Left hindlimb (tissue), 1 donor: ENCODE measurements at regions not wholly inside any gene's neighbourhood (a gene's known extent, or its start where the extent isn't known, plus 50 kb on each side); places are given as distances from the start of the nearest gene placed in this dataset.

ENCODE experiments used
- DNase-seq: peaks from one replicate; pipeline ENCODE4 v3.0.0-alpha.2; 2018

DNA sequence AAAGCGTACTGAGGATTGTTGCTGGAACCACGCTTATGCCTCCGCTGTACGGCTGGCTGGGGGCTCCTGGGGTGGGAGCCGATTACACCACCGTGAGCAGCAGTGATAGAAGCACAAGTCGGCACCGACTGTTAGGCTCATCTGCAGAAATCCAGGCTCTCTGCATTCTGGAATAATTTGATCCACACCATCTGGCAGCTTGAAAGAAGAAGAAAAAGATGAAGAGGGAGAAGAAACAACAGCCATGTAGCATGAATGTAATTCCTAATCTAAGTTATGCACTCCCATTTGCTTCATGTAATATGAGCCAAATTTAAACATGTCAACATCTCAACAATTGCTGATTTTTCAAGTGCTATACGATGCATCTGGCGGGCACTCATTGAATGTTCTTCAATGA, 84.6 kb upstream of the DHX15 start:
- no peak for DNase-seq

DNA sequence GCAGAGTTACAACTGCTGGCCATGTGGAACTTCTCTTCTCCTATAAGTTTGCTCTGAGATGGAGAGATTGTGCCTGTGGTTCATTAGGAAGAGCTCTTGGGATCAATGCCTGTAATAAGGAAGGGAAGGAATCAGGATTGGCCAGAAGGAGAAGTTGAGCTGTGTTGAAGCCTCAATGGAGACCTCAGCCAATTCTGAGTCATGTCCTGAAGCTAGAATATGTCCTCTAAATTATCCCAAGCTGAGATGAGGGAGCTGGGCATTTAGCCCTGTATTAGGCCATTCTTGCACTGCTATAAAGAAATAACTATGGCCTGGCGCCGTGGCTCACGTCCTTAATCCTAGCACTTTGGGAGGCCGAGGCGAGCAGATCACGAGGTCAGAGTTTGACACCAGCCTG, 85.4 kb upstream of the DHX15 start:
- DNase-seq, result no peak

DNA sequence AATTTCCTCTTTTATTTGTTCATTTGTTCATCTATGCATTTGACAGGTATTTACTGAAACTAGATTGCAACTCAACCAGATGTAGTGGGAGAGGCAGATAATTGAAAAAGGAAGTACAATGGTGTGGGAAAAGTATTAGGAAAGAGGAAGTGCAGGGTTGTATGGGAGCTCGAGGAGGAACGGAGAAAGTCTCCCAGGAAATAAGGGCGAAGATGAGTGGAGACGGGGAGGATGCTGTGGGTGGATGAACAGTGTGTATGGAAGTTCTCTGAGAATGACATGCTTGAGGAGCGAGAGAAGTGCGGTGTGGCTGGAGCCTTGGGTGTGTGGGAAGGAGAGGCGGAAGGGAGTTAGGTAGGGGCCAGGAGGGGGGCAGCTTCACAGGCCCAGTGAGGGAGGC, 87.5 kb upstream of the DHX15 start:
- DNase-seq, result no peak

DNA sequence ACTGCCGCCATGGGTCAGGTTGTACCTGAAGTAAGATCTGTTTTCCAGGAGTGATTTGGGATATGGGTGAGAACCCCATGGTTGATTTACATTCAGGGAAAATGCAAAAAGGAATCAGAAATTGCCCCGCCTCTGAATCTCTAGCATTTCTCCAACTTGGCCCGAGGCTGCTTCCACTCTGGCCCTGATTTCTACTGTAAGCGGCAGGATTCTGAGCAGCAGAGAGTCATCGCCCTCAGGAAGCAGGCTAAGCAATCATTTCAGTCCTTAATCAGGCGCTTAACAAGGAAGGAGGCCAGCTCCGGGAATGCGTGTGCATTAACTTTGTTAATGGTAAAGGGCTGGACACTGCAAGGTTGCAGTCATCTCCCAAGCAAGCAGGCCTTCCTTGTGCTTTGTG, 88.5 kb upstream of the DHX15 start:
- DNase-seq, result no peak

DNA sequence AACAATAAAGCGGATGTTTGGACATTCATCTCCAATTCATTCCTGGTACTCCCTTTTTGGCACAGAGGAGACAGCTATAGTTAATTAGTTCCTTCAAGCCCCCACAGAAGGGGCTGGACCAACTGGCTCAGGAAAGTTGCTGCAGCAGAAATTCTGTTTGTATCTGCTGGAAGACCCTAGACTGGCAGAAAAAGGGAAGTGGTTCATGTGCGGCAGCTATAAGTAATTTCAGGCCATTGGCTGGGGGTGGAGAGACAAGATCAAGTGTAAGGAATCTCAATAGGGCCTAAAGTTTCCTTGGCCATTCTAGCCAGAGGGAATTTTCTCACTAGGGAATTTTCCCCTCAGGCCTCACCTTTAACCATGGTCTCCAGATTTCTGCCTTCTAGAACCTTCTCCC, 89.9 kb upstream of the DHX15 start:
- no peak for DNase-seq

DNA sequence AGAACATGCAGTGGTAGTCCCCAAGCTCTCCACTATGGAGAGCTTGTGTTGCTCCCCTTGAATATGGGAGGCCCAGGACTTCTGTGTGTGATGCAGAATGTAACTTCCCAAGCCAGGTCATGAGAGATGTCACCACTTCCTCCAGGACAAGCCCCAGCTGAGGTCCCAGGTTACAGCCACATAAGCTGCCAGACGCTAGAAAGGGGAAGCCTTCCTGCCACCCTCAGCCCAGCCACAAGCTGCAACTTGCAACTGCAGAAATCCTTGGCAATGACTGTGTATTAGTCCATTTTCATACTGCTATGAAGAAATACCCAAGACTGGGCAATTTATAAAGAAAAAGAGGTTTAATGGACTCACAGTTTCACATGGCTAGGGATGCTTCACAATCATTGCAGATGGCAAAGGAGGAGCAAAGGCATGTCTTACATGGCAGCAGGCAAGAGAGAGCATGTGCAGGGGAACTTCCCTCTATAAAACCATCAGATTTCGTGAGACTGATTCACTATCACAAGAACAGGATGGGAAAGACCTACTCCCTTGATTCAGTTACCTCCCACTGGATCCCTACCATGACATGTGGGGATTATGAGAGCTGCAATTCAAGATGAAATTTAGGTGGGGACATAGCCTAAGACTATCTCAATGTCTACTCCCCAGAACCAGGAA, 91.5 kb upstream of the DHX15 start:
- DNase-seq, result no peak

DNA sequence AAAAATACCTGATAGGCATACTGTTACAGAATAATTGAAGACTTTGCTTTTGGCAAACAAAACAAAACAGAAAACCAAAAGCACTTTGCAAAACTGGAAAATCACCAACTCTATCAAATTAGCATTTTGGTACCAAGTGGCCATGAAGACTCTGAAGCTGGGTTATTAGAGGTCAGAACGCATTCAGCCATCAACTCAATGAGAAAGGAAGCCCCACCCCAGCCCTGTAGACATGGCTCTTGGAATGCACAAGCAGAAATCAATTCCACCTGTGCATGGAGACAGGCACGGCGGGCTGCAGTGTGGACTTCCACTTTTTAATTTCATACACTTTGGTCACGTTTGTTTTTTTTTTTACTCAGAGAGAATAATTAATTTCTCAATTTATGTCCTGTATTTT, 93.6 kb upstream of the DHX15 start:
- no peak for DNase-seq

DNA sequence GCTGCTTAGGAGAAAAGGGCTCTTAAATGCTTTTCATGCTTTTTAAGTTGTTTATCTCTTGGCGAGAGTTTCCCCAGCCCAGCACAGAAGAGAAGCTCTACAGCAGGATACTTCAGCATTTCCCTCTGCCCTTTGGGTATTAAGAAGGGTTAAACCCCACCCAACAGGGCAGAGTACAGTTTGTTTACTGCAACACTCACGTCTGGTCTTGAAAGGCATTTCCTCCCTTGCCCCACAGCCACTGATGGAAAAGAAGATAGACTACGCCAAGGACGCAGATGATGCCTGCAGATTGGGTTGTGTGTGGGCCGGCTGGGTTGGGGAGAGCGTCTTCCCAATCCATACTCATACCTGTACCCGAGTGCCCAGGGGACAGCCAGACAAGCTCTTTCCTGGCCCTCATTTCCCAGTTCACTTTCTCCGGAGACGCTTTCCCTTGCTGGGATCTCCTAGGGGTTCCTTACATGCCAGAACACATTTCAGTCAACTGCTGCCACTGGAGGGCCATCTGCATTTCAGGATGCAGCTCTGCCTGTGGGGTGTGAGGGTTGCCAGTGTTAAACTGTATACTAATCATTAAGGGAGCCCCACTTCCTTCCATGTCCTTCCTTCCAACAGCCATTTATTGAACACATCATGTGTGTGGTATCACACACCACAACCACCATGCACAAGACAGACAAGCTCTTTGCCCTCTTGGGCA, 96.5 kb upstream of the DHX15 start:
- no peak for DNase-seq

DNA sequence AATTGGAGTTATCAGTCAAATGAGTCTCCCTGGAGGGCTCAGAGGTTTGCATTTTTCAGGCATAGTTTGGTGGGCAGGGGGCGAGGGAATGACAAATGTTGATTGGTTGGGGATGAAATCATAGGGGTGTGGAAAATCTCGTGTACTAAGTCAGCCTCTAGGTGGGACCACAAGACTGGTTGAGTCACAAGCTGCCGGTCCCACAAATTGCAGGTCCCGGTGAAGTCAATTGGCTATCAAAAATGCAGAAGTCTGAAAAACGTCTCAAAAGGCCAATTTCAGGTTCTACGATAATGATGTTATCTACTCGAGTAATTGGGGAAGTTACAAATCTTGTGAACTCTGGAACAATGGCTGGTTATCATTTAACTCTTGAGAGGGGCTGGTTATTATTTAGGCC, 98.8 kb upstream of the DHX15 start:
- no peak for DNase-seq

DNA sequence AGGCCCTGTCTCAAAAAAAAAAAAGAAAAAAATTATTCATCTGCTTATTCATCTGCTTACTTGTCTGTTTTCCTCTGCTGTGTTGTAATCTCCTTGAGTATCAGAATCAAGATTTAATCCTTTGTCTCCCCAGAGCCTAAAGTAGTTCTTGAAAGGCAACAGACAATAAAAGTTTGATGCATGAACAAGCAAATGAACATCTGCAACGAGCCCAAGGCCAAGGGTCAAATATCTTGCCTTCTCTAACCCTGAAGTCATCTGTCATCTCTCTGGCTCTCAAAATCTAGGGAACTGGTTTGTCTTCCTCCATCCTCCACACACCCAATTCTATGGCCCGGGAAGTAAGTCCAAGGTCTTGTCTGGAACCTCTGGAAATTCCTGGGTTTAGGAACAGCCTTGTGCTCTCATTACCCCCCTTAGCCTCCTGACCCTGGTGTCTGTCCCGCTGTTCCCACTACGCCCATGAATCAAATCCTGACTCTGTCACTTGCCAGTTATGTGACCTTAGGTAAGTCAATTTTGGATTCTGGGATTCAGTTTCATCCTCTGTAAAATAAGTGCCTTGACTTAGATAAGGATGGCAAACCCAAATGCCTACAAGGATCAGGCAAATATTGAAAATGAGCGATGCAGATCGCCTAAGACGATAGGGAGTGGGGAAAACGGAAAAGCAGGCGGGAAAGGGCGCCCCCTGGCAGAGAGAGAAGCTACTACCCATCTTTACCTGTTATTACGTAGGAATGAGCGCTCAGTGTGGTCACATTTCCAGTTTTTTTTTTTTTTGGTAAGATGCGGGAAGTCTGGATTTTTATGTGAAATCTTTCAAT, 102.7 kb upstream of the DHX15 start:
- no peak for DNase-seq

DNA sequence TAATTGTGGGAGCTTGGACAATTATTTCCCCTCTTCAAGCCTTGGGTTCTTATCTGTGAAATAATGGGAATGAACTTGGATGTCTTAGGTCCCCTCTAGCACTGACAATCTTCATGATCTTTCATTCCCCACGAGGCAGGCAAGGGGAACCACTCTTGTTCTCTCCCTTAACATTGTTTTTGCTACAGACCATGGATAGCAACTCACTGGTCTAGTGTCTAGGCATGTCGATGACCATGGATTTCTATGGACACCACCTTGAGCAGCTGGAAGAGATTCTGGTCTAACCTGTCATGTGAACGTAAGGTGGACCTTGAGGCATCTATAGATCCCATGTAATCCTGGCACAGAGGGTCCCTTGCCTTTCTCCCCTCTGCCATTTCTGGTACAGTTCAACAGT, 104.1 kb upstream of the DHX15 start:
- no peak for DNase-seq

DNA sequence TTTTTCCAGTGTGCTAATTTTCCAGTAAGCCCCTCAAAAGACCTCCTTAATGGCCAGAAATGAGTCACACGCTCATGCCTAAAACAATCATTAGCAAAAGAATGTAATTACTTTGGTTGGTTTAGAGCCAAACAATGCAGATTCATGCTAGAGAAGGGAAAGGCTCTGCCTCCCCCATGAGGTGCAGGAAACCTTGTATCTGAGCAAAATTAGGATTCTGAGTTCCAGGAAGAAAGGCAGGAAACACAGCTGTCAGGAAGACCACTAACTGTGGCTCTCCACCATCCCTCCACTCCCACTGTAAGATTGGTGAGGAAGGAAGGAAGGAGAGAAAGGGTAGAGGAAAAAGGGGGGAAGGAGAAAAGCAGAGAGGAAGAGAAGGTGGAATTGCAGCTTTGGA, 104.9 kb upstream of the DHX15 start:
- DNase-seq, result no peak

DNA sequence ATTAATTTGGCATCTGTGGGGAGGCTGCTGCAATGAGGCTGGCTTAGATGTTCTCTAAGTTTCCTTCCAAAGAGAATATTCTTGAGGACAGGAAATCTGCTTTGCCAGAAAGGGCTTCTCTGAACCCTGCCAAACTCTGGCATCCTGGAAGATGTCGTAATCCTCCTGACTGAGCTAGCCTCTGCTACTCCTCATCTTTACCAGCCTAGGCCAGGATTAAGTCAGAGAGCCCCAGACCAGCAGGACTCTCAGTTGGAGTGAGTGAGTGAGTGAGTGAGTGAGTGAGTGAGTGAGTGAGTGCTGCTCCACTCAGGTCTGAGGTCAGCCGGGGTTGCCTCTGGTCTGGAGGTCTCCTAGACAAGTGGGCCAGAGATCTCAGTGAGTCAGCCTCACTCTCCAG, 104.9 kb upstream of the SOD3 start:
- no peak for DNase-seq

DNA sequence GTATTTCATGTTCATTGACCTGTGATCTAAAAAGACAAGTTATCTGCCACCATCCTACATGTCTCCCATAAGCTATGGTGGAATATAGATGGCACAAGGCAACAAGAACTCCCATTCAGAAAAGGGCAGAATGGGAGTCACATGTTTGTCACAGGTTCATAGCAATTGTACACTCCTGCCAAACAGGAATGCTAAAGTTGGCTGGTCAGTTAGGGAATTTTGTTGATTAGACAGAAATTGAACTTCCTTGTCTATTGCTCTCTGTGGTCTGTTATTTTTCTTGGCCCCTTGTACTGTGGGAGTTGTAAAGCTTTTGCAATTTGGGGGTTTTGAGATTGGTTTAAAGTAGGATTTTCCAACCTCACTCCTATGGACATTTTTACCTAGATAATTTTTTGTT, 101.7 kb upstream of the SOD3 start:
- no peak for DNase-seq

DNA sequence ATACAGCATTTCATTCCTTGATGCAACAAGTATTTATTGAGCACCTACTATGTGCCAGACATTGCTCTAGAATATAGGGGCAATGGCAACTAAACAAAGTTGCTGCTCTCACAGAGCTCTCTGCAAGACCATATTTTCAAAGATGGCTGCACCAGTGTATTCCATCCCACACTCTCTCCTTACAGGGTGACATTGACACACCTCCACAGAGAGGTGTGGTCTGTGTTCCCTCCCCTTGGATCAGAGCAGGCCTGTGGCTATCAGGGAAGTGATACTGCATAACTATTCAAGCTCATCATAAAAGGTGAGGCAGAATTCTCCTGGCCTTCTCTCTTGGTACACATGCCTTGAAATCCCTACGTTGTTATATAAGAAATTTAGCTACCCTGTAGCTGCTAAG, 95.3 kb upstream of the SOD3 start:
- no peak for DNase-seq

DNA sequence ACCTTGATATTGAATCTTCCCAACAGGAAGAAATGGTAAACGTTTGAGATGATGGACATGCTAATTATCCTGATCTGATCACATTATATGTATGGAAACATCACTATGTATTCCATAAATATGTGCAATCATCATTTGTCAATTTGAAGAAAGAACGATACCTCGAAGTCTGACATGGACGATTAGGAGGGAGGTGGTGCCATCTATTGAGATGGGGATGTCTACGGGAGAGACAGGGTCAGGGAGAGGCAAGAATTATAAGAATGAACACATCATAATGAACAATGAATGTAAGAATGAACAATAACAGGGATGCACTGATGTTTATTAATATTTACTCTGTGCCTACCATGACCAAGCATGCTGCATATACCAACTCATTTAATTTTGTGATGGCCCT, 93.7 kb upstream of the SOD3 start:
- no peak for DNase-seq

DNA sequence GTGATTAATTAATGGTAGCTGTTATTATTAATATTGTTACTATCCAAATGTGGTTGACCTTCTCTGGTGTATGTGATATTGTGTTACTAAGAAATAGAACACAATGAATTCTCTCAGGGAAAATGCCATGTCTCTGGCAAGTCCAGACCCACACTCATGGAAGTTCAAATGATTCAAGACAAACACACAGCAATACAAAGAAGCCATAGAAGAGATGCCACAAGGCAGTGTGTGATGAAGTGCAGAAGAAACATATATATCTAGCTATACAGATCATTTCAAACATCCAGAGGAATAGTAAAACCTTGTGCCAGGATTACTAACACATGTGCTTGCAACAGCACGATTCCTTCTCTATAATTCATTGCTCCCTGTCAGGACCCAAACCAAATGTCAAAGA, 93.1 kb upstream of the SOD3 start:
- no peak for DNase-seq

DNA sequence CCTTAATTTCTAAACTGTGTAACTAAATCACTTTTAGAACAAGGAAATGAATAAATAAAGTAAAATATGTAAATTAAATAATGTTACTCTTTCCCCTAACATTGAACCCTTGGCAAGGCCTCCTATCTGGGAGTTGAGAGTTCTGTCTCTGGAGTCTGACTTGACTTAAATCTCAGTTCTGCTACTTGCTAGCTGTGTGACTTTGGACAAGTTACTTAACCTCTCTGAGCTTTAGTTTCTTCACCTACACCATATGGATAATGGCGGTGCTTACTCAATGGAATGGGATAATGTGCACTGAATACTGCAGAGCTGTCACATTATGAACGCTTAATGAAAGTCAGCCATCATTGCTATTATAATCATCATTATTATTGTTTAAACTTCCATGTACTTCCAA, 92.1 kb upstream of the SOD3 start:
- no peak for DNase-seq

DNA sequence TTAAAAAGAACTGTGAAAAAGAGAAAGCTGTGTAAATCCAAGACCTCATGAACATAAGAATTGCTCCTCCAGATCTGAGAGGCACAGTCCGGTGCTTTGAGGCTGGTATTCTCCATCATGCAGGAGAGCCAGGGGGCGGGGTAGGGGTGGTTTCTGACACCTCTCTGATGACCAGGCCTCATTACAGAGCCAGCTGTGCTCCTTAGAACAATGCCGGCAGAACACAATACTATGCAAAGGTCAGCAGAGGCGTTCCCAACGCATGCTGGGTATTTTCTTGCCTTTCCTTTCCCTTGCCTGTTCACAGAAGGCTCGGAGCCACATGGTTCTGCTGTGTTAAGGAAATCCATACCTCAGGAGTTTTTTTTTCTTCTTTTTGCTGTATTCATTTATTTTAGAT, 91.2 kb upstream of the SOD3 start:
- DNase-seq, result no peak

DNA sequence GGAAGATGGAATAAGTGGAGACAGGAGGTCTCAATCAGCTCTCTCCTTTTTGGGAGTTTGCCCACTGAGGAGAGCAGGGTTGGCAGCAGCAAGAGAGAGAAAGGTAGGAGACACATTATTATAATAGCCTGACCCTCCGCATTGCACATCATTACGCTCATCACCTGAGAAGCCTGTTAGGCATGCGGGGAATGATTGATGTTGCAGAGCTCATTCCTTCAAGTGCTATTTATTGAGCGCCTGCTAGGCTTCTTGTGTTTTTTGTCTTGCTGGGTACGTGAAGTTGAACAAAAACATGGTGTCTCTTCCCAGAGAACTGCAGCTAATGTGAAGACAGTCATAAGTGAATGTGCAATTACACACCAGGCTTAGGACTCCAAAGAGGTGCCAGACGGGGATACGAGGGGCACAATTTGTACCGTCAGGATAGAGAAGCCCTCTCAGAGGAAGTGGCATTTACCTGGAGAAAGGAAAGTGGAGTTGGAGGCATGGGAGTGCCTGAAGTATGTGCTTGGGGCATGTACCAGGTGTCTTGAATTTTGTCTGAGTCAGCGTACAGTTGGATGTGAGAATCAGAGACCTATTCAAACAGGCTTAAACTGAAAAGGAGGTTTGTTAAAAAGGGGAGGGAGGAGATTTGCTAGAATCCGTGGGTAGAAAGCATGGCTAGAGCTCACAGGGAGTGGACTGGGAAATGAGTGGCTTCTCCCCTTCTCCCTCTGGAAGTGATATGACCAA, 90.2 kb upstream of the SOD3 start:
- DNase-seq, result no peak

DNA sequence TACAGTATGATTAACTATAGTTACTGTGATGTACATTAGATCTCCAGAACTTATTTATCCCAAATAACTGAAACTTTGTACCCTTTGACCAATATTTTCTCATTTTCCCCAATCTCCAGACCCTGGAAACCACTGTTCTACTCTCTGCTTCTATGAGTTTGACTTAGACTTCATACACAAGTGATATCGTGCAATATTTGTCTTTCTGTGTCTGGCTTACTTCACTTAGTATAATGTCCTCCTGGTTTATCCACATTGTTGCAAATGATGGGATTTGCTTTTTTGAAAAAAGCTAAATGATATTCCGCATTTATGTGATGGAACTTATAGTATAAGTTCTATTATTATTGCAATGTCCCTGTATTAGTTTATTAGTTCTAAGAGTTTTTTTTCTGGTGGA, 81.8 kb upstream of the SOD3 start:
- DNase-seq, result no peak

DNA sequence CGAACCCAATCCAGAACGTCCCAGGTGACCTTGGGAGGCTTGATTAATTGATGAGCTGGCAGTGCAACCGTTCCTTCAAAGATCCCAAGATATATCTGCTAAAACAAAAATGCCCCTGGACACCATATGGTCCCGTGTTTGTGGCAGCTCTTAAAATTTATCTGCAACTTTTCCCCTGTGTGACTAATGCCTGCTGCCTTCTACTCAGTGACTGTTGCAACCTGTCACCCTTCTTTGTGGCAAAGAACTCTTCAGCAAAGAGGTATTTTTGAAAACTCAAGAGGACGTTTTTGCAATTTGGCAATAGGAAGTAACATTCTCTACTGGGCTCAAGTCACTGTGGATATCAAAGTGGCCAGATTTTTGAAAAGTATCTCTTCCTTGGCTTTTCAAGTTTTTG, 75.8 kb upstream of the SOD3 start:
- DNase-seq, result no peak

DNA sequence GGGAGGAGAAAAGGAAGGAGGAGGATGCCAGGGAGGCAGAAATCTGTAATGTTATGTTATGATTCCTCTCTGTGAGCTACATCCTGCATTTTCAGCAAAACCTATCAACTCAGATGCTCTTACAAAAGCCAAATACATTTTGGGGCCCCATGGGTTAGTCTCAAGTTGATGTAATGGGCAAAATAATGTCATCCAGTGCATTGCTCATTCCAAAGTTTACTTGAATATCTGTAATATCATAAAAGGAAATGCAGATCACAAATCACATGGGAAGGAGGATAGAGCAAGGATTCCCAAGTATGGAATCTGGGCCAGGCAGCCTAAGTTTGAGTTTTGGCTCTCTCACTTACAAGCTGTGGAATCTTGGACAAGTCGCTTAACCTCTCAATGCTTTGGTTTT, 74.9 kb upstream of the SOD3 start:
- DNase-seq, result no peak

DNA sequence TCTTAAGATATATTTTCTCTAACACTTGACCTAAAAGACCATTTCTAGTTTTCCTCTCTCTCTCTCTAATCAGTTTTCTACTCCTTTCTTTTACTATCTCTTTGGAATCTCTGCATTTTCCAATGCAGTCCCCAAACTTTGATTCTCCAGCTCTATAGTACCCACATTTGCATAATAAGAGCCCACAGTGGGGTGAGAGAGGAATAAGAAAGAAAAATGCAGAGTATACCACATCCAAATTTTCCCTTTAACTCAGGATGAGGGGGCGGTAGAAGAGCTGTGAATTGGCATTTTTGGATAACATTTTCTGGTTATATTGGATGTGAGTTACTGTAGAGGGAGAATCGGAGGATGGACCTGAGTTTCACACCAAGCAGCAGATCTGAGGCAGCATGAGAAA, 74.4 kb upstream of the SOD3 start:
- no peak for DNase-seq
